ENCODE measurements at regions not wholly inside any gene's neighbourhood (a gene's known extent, or its start where the extent isn't known, plus 50 kb on each side); places are given as distances from the start of the nearest gene placed in this dataset.

DNA sequence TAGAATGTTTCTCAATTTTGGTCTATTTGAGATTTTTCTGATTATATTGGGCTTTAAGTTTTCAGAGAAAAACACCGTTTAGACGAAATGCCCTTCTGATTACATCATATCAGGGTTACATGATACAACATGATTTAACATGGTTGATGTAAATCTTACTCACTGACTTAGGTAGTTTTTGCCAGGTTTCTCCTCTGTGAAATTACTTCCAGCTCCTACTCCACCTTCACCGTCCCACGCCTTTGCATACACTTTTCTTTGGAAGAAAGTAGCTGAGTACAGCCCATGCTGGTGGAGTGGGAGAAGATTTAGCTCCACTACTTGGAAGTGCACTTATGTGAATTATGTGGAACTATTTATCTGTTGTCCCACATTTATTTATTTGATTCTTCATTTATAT is 433.2 kb upstream of the KLHL1 start:
- Histone ChIP-seq H4K20me1 (ENCODE audit: low read length) (no peaks in the 10 kb centered on the region), H3K4me2 (ENCODE audit: low read length) (no peak overlapping the region), H3K79me2 (ENCODE audit: low read length) (no peaks in the 10 kb centered on the region), H3K36me3 (ENCODE audit: low read depth, low read length) (no peaks in the 10 kb centered on the region), H3K27me3 (ENCODE audit: low read length) (no peaks in the 10 kb centered on the region), H3F3A (ENCODE audit: low read length, unreplicated experiment) (no peaks in the 10 kb centered on the region), H3K4me3 (ENCODE audit: low read length) (no peak overlapping the region), H3K27ac (ENCODE audit: low read length) (no peak overlapping the region), H3K9ac (ENCODE audit: low read length) (no peak overlapping the region), H3K9me2 (replicated peaks; ENCODE audit: low read length) (no peaks in the 10 kb centered on the region), H3K9me3 (ENCODE audit: low read length) (no peaks in the 10 kb centered on the region), H3K4me1 (ENCODE audit: insufficient read depth, low read length) (no peaks in the 10 kb centered on the region), H2AFZ (ENCODE audit: low read length) (no peak overlapping the region)
- ATAC-seq (no peak), DNase-seq (no peak)
- CTCF ChIA-PET, result no interaction called here
- TF ChIP-seq, protein P1, sequence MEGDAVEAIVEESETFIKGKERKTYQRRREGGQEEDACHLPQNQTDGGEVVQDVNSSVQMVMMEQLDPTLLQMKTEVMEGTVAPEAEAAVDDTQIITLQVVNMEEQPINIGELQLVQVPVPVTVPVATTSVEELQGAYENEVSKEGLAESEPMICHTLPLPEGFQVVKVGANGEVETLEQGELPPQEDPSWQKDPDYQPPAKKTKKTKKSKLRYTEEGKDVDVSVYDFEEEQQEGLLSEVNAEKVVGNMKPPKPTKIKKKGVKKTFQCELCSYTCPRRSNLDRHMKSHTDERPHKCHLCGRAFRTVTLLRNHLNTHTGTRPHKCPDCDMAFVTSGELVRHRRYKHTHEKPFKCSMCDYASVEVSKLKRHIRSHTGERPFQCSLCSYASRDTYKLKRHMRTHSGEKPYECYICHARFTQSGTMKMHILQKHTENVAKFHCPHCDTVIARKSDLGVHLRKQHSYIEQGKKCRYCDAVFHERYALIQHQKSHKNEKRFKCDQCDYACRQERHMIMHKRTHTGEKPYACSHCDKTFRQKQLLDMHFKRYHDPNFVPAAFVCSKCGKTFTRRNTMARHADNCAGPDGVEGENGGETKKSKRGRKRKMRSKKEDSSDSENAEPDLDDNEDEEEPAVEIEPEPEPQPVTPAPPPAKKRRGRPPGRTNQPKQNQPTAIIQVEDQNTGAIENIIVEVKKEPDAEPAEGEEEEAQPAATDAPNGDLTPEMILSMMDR (conservative IDR thresholded peaks at IDR 0.05; ENCODE audit: low read depth, low read length), result no peak
- intact Hi-C loops (cut with micrococcal nuclease), result no loop called here
- BruUV-seq (replicated peaks), result no TSS peak
- POLR2A ChIA-PET (ENCODE audit: unreplicated experiment), result no interaction called here

DNA sequence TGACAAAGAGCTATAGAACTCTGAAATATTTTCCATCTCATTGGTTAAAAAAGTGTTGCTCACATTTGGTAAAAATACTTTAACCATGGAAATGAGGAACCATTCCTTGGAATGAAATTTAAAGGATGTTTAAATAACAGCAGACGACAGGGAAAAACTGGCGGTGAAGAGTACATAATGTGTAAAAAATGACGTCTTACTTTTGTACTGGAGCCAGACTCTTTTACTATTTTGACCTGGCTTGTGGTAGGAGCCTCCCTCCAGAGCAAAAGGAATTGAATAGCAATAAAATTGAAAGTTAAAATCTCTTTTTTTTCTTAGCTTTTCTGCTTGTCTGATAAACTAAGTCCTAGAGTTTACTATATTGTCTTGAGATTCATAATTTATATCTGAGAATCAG is 426.2 kb upstream of the KLHL1 start:
- H3K4me2 ChIP-seq (ENCODE audit: low read length), result no peak overlapping the region
- H3F3A ChIP-seq (ENCODE audit: low read length, unreplicated experiment), result no peaks in the 10 kb centered on the region
- ATAC-seq, result no peak
- no peaks in the 10 kb centered on the region for H3K4me1 ChIP-seq (ENCODE audit: insufficient read depth, low read length)
- H2AFZ ChIP-seq (ENCODE audit: low read length), result no peak overlapping the region
- H3K27ac ChIP-seq (ENCODE audit: low read length), result no peak overlapping the region
- BruUV-seq (replicated peaks), result no TSS peak
- H3K9ac ChIP-seq (ENCODE audit: low read length), result no peak overlapping the region
- no peaks in the 10 kb centered on the region for H3K36me3 ChIP-seq (ENCODE audit: low read depth, low read length)
- no peaks in the 10 kb centered on the region for H3K9me3 ChIP-seq (ENCODE audit: low read length)
- TF ChIP-seq EZH2phosphoT487 (IDR thresholded peaks at IDR 0.05; ENCODE audit: borderline replicate concordance, low read length) (no peak), EZH2 (IDR thresholded peaks at IDR 0.05; ENCODE audit: low read length, unreplicated experiment) (no peak)
- TF ChIP-seq, protein P1 (conservative IDR thresholded peaks at IDR 0.05; ENCODE audit: low read depth, low read length), result no peak
- H4K20me1 ChIP-seq (ENCODE audit: low read length), result no peaks in the 10 kb centered on the region
- no peaks in the 10 kb centered on the region for H3K79me2 ChIP-seq (ENCODE audit: low read length)
- intact Hi-C loops (cut with micrococcal nuclease), result no loop called here
- CTCF ChIA-PET, result no interaction called here
- DNase-seq, result no peak
- H3K4me3 ChIP-seq (ENCODE audit: low read length), result no peak overlapping the region
- H3K27me3 ChIP-seq (ENCODE audit: low read length), result no peaks in the 10 kb centered on the region
- POLR2A ChIA-PET (ENCODE audit: unreplicated experiment), result no interaction called here
- no peaks in the 10 kb centered on the region for H3K9me2 ChIP-seq (replicated peaks; ENCODE audit: low read length)

GRCh38 chr13:70529652-70530051 is 421.4 kb upstream of the KLHL1 start:
- no TSS peak for BruUV-seq (replicated peaks)
- Histone ChIP-seq H3F3A (ENCODE audit: low read length, unreplicated experiment) (no peaks in the 10 kb centered on the region), H3K4me3 (ENCODE audit: low read length) (no peak overlapping the region), H2AFZ (ENCODE audit: low read length) (no peak overlapping the region), H4K20me1 (ENCODE audit: low read length) (no peaks in the 10 kb centered on the region), H3K9ac (ENCODE audit: low read length) (no peak overlapping the region), H3K4me2 (ENCODE audit: low read length) (no peak overlapping the region), H3K4me1 (ENCODE audit: insufficient read depth, low read length) (no peaks in the 10 kb centered on the region), H3K36me3 (ENCODE audit: low read depth, low read length) (no peaks in the 10 kb centered on the region), H3K27me3 (ENCODE audit: low read length) (no peaks in the 10 kb centered on the region), H3K9me2 (replicated peaks; ENCODE audit: low read length) (no peaks in the 10 kb centered on the region), H3K9me3 (ENCODE audit: low read length) (no peaks in the 10 kb centered on the region), H3K27ac (ENCODE audit: low read length) (no peak overlapping the region), H3K79me2 (ENCODE audit: low read length) (no peaks in the 10 kb centered on the region)
- intact Hi-C loops (cut with micrococcal nuclease), result no loop called here
- ATAC-seq (no peak), DNase-seq (peak; percentile 1)
- TF ChIP-seq, protein P1 (conservative IDR thresholded peaks at IDR 0.05; ENCODE audit: low read depth, low read length), result no peak
- TF ChIP-seq EZH2 (IDR thresholded peaks at IDR 0.05; ENCODE audit: low read length, unreplicated experiment) (no peak), EZH2phosphoT487 (IDR thresholded peaks at IDR 0.05; ENCODE audit: borderline replicate concordance, low read length) (no peak)
- ChIA-PET CTCF (no interaction called here), POLR2A (ENCODE audit: unreplicated experiment) (no interaction called here)
